ENCODE measurements at regions not wholly inside any gene's neighbourhood (a gene's known extent, or its start where the extent isn't known, plus 50 kb on each side); places are given as distances from the start of the nearest gene placed in this dataset.
"Not testable (repeated sequence)": the region's sequence is repeated elsewhere in the genome, so short reads cannot be mapped to it uniquely, and the experiment has no call there.

GRCh38 chr6:119978274-119978889 is 628.8 kb upstream of the MAN1A1 start:
- no peak for DNase-seq (ENCODE audit: low read depth in 1 of 2, low spot score in 1 of 2)

DNA sequence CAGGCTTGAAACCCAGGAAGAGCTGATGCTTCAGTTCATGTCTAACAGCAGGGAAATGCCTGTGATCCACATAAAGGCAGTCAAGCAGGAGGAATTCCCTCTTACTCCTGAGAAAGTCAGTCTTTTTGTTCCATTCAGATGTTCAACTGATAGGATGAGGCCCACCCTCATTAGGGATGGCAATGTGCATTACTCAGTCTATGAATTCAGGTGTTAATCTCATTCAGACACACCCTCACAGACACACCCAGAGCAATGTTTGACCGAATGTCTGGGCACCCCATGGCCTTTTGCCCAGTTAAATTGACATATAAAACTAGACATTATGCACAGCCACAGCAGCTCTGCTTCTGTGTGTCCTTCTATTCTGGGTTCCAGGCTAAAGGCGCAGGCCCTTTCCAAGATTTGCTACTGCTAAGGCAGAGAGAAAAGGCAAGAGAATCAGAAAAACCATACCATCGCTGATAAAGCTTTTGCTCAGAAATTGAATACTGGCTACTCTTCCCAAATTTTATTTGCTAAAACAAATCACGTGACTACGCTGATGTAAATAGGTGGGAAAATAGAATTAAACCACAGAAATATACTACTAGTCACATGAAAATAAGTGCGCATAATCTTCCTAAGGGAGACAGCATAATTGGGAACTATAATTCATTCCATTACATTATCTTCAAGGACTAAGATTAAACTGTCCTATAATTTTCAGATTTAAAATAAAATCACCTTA is 625.0 kb upstream of the MAN1A1 start:
- no peak for DNase-seq (ENCODE audit: low read depth in 1 of 2, low spot score in 1 of 2)

GRCh38 chr6:119966484-119966883 is 616.9 kb upstream of the MAN1A1 start:
- DNase-seq (ENCODE audit: low read depth in 1 of 2, low spot score in 1 of 2) = no peak

DNA sequence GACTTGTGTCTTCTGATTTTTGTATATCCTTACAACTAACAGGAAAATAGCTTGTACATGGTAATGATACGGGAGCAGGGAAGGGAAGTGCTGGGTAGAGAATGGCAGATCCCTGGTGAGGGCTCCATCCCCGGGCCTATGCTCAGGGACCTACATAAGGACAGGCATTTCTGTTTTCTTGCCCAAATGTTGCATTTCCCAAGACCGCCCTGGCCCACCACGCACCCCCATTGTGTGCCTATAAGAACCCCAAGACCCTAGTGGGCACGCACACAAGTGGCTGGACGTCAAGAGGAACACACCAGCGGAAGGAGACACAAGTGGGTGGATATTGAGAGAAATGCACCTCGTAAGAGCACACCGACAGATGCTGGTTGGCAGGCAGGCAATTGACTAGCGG is 616.3 kb upstream of the MAN1A1 start:
- DNase-seq (ENCODE audit: low read depth in 1 of 2, low spot score in 1 of 2) = no peak

- no peak for DNase-seq (ENCODE audit: low read depth in 1 of 2, low spot score in 1 of 2)
These were observed 615.4 kb upstream of the MAN1A1 start for GRCh38 chr6:119965008-119965407.

DNA sequence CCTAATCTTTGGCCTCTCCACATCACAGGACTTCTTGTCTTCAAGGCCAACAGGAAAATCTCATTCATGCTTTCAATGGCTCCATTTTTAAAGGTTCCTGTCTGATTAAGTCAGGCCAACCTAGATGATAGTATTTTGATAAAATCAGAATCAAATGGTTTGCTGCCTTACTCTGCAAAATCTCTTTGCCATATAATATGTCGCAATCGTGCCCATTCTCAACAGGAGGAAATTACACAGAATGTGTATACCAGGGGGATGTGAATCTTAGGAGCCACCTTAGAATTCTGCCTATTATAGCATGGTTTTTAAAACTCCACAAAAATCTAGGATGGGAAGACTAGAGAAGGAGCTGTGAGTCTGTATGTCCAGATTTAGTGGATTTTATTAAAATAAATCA is 612.9 kb upstream of the MAN1A1 start:
- DNase-seq (ENCODE audit: low read depth in 1 of 2, low spot score in 1 of 2) = no peak

DNA sequence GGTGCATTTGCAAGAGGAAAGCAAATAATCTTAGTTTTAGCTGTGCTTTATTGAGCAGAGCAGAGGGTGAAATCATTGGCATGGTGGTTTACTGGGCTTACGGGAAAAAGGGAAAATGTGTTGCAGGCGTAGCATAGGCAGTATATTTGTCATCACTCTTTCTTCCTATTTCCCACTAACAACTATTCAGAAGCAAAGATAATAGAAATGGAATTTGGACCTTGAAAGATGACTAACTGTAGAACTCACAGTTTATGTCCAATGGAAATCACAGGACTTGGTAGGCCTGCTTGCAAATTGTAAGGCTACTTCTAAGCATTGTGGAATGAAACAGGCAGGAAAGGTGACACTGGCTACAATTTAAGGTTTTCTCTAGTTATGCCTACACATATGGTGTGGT is 611.9 kb upstream of the MAN1A1 start:
- no peak for DNase-seq (ENCODE audit: low read depth in 1 of 2, low spot score in 1 of 2)

- DNase-seq (ENCODE audit: low read depth in 1 of 2, low spot score in 1 of 2) = no peak
These were observed 610.9 kb upstream of the MAN1A1 start for GRCh38 chr6:119960456-119960855.

DNA sequence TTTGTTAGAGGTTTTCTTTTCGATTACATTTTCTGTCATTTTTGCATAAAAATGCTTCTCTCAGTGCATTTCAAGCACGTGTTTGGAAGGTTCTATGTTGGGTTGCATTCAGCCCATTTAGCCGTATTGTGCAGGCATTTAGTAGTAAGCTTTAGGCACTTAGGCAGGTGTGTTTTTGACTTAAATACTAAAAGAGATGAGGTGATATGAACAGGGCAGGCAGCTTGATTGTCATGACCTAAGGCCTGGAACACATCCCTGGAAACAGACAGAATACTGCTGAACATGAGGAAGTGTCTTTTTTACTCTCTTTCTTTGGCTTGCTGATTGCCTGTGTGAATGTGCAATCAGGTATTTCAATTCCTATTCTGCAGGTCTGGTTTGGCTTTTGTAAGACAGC is 610.5 kb upstream of the MAN1A1 start:
- no peak for DNase-seq (ENCODE audit: low read depth in 1 of 2, low spot score in 1 of 2)

DNA sequence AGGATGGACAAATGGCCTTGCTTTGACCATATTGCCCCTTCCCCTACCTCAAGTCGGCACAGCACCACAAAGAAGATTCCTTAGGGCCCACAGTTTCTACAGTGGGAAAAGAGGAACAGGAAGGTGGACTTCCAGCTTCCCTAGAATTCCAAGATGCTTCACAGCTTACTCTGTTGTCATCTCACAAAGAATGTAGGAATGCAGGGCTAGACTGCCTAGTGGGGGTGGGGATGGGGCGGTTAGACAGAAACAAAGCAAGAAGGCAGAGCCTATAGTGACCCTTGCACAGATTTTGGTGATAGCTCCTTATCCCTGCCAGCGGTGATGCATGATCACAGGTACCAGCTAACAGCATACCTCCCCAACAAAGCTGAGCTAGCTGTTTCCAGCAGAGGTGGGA is 607.6 kb upstream of the MAN1A1 start:
- no peak for DNase-seq (ENCODE audit: low read depth in 1 of 2, low spot score in 1 of 2)

DNA sequence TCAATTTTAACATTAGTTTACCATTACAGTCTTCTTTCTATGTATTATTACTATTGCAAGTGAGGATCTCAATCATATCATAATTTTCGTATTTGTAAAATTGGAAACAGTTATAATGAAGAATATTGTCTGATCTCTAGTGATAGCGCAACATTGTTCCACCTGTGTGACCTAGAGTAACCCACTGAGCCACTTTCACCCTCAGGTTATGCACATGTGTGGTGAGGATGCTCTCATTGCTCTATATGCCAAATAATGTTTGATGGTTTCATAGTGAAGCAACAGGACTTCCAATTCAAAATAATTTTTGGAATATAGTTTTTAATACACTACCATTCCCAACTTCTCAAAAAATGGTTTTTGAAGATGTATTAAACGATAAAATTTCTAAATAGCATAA is 603.1 kb upstream of the MAN1A1 start:
- DNase-seq (ENCODE audit: low read depth in 1 of 2, low spot score in 1 of 2) = no peak

DNA sequence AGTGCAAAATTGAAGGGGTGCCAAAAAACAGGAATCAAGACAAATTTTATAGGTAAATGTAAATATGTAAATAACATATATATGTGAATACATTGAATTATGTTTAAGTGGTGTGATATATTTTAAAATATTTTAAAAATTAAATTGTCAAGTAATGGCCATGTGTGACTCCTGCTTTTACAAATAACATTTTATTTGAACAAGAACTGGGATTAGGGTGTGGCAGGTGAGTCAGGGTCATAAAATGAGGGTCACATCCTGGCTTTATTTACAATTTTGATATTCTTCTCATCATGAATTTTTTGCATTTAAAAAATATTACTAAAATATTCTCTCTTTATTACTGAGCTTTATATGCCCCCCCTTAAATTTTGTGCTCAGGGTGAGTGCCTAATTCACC is 601.1 kb upstream of the MAN1A1 start:
- DNase-seq (ENCODE audit: low read depth in 1 of 2, low spot score in 1 of 2) = no peak

- no peak for DNase-seq (ENCODE audit: low read depth in 1 of 2, low spot score in 1 of 2)
These were observed 592.7 kb upstream of the MAN1A1 start for GRCh38 chr6:119942078-119942752.

DNA sequence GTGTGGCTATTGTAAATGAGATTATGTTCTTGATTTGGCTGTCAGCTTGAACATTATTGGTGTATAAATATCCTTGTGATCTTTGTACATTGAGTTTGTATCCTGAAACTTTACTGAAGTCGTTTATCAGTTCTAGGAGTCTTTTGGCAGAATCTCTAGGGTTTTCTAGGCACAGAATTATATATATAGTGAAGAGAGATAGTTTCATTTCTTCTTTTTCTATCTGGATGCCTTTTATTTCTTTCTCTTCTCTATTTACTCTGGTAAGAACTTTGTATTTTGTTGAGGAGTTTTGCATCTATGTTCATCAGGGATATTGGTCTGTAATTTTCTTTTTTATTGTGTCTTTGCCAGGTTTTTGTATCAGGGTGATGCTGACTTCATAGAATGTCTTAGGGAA is 589.2 kb upstream of the MAN1A1 start:
- no peak for DNase-seq (ENCODE audit: low read depth in 1 of 2, low spot score in 1 of 2)

DNA sequence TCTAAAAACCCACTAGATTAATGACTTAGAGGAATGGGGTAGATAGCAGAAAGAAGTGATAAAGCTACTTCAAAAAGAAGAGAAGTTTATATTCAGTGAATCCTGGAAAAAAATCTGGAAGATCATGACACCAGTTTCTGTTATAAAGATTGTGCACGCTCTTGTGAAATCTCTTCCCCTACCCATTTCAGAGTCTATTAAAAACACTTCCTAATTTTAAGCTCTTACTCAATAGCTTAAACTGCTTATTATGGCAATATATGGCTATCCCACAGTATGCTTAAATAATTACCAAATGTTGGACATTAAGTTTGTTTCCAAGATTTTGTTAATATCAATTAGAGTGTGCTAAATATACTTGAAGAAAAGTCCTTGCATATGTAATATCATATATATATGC is 585.3 kb upstream of the MAN1A1 start:
- no peak for DNase-seq (ENCODE audit: low read depth in 1 of 2, low spot score in 1 of 2)

GRCh38 chr6:119929121-119929520 is 579.6 kb upstream of the MAN1A1 start:
- no peak for DNase-seq (ENCODE audit: low read depth in 1 of 2, low spot score in 1 of 2)

GRCh38 chr6:119924888-119925287 is 575.3 kb upstream of the MAN1A1 start:
- not testable (repeated sequence) for DNase-seq (ENCODE audit: low read depth in 1 of 2, low spot score in 1 of 2)

DNA sequence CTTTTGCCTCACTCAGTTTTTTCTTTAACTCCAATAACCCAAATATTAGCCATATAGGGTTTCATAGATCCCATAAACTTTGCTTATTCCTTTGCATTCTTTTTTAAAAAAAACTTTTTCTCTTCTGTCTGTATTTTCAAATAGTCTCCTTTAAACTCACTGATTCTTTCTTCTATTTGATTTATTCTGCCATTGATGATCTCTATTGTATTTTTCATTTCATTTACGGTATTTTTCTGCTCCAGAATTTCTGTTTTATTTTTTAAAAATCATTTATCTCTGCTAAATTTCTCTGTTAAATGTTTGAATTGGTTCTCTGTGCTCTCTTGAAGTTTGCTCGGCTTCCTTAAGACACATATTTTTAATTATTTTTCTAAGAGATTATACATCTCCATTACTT is 573.3 kb upstream of the MAN1A1 start:
- no peak for DNase-seq (ENCODE audit: low read depth in 1 of 2, low spot score in 1 of 2)

GRCh38 chr6:119921491-119922010 is 572.0 kb upstream of the MAN1A1 start:
- no peak for DNase-seq (ENCODE audit: low read depth in 1 of 2, low spot score in 1 of 2)

GRCh38 chr6:119917186-119917585 is 567.6 kb upstream of the MAN1A1 start:
- DNase-seq (ENCODE audit: low read depth in 1 of 2, low spot score in 1 of 2) = no peak

GRCh38 chr6:119915971-119916370 is 566.4 kb upstream of the MAN1A1 start:
- DNase-seq (ENCODE audit: low read depth in 1 of 2, low spot score in 1 of 2) = no peak

GRCh38 chr6:119908157-119908556 is 558.6 kb upstream of the MAN1A1 start:
- no peak for DNase-seq (ENCODE audit: low read depth in 1 of 2, low spot score in 1 of 2)

Data from activated CD4-positive, alpha-beta T cell treated with anti-CD3 and anti-CD28 coated beads, Interleukin-2, amount 50 U/mL, for 24 hours (primary cell).